Neural progenitor cell (in vitro differentiated cells): ENCODE measurements at regions not wholly inside any gene's neighbourhood (a gene's known extent, or its start where the extent isn't known, plus 50 kb on each side); places are given as distances from the start of the nearest gene placed in this dataset.

ENCODE experiments used
- DNase-seq: peaks from one replicate; pipeline ENCODE4 v3.0.0-alpha.2; 2016; ENCODE audit warnings: low spot score
- H2AFZ ChIP-seq: fragments of 200-600 bp; sonication (generic); replicated peaks from 2 replicates; pipeline ENCODE4 v1.6.1; 2016; ENCODE audit warnings: antibody characterized with exemption
- H3F3A ChIP-seq: fragments of 200-600 bp; sonication (generic); 2 replicates; pipeline ENCODE4 v1.6.1; 2016; ENCODE audit warnings: antibody characterized with exemption, low read depth
- H3K27ac ChIP-seq: fragments of 200-600 bp; sonication (generic); 2 replicates; pipeline ENCODE4 v1.5.1; 2016; ENCODE audit warnings: mild to moderate bottlenecking
- H3K27me3 ChIP-seq: fragments of 200-600 bp; sonication (generic); 2 replicates; pipeline ENCODE4 v1.6.1; 2016; ENCODE audit warnings: mild to moderate bottlenecking, moderate library complexity
- H3K36me3 ChIP-seq: fragments of 200-600 bp; sonication (generic); 2 replicates; pipeline ENCODE4 v1.5.1; 2016
- H3K4me1 ChIP-seq: fragments of 200-600 bp; sonication (generic); 2 replicates; pipeline ENCODE4 v1.6.1; 2016; ENCODE audit warnings: mixed run types
- H3K4me2 ChIP-seq: fragments of 200-600 bp; sonication (generic); 2 replicates; pipeline ENCODE4 v1.6.1; 2016
- H3K4me3 ChIP-seq: fragments of 200-600 bp; sonication (generic); 2 replicates; pipeline ENCODE4 v1.5.1; 2016
- H3K79me2 ChIP-seq: fragments of 200-600 bp; sonication (generic); 2 replicates; pipeline ENCODE4 v1.6.1; 2016; ENCODE audit warnings: low read depth
- H3K9ac ChIP-seq: fragments of 200-600 bp; sonication (generic); 2 replicates; pipeline ENCODE4 v1.6.1; 2016
- H3K9me3 ChIP-seq: fragments of 200-600 bp; sonication (generic); 2 replicates; pipeline ENCODE4 v1.5.1; 2016; ENCODE audit warnings: low read depth
- H4K20me1 ChIP-seq: fragments of 200-600 bp; sonication (generic); 2 replicates; pipeline ENCODE4 v1.6.1; 2016; ENCODE audit warnings: low read depth
- H3K27ac Mint-ChIP-seq: 3 replicates; pipeline ENCODE4 v1.8.0; 2021; ENCODE audit warnings: mixed read lengths
- H3K27me3 Mint-ChIP-seq: 2 replicates; pipeline ENCODE4 v1.8.0; 2022; ENCODE audit warnings: low read depth, mild to moderate bottlenecking, inconsistent platforms, moderate library complexity, mixed read lengths; ENCODE audit not compliant: insufficient read depth
- H3K36me3 Mint-ChIP-seq: 3 replicates; pipeline ENCODE4 v1.8.0; 2021; ENCODE audit warnings: mixed read lengths
- H3K4me1 Mint-ChIP-seq: 3 replicates; pipeline ENCODE4 v1.8.0; 2021; ENCODE audit warnings: mixed read lengths
- H3K4me3 Mint-ChIP-seq: 3 replicates; pipeline ENCODE4 v1.8.0; 2021; ENCODE audit warnings: mild to moderate bottlenecking, moderate library complexity, mixed read lengths
- H3K9me3 Mint-ChIP-seq: 3 replicates; pipeline ENCODE4 v1.8.0; 2020; ENCODE audit warnings: mixed read lengths
- EZH2 ChIP-seq: fragments of 200-600 bp; sonication (generic); IDR thresholded peaks from 2 replicates; pipeline ENCODE4 v1.6.1; 2017; ENCODE audit warnings: antibody characterized with exemption, mild to moderate bottlenecking, moderate library complexity
- EZH2phosphoT487 ChIP-seq: fragments of 200-600 bp; sonication (generic); IDR thresholded peaks from 2 replicates; pipeline ENCODE4 v1.6.1; 2017; ENCODE audit warnings: antibody characterized with exemption
- TF ChIP-seq, protein P1 (sequence below): fragments of 200-600 bp; sonication (generic); IDR thresholded peaks from 2 replicates; pipeline ENCODE4 v1.5.1; 2017; ENCODE audit warnings: antibody characterized with exemption, mild to moderate bottlenecking

DNA sequence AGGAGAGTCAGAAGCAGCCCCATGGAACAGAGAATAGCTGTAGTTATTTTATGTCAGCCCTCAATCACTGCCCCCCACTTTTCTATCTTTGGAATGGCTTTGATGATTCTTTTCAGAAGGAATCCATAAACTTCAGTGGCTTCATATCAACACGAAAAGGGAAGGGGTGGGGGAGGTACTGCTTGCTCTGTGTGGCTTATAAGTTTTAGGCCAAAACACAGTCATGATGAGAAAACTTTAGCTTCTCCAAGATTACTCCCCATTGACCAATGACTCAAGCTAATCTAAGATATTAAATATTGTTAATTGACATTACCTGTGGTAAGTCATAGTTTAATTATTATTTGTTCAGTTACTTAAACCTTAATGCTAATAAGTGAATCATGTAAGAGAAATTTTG is 669.6 kb upstream of the FAM241A start:
- no peaks in the 10 kb centered on the region for H3K27me3 ChIP-seq
- no peaks in the 10 kb centered on the region for H3K36me3 ChIP-seq

GRCh38 chr4:111480510-111480909 is 664.7 kb upstream of the FAM241A start:
- Histone ChIP-seq H3K27me3 (no peaks in the 10 kb centered on the region), H3F3A (no peaks in the 10 kb centered on the region), H3K4me2 (no peak overlapping the region), H3K4me3 (no peak overlapping the region), H3K79me2 (no peaks in the 10 kb centered on the region), H3K36me3 (no peaks in the 10 kb centered on the region), H3K9ac (no peak overlapping the region), H3K4me1 (no peaks in the 10 kb centered on the region), H4K20me1 (no peaks in the 10 kb centered on the region), H2AFZ (no peak overlapping the region), H3K9me3 (no peaks in the 10 kb centered on the region), H3K27ac (no peak overlapping the region)
- Mint-ChIP-seq H3K4me3 (no peak overlapping the region), H3K27ac (no peak overlapping the region), H3K4me1 (no peaks in the 10 kb centered on the region), H3K9me3 (no peaks in the 10 kb centered on the region), H3K36me3 (no peaks in the 10 kb centered on the region), H3K27me3 (no peaks in the 10 kb centered on the region)
- TF ChIP-seq EZH2 = no peak
- TF ChIP-seq EZH2phosphoT487 = no peak
- TF ChIP-seq, protein P1, sequence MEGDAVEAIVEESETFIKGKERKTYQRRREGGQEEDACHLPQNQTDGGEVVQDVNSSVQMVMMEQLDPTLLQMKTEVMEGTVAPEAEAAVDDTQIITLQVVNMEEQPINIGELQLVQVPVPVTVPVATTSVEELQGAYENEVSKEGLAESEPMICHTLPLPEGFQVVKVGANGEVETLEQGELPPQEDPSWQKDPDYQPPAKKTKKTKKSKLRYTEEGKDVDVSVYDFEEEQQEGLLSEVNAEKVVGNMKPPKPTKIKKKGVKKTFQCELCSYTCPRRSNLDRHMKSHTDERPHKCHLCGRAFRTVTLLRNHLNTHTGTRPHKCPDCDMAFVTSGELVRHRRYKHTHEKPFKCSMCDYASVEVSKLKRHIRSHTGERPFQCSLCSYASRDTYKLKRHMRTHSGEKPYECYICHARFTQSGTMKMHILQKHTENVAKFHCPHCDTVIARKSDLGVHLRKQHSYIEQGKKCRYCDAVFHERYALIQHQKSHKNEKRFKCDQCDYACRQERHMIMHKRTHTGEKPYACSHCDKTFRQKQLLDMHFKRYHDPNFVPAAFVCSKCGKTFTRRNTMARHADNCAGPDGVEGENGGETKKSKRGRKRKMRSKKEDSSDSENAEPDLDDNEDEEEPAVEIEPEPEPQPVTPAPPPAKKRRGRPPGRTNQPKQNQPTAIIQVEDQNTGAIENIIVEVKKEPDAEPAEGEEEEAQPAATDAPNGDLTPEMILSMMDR = no peak
- DNase-seq = no peak

More for the DNA sequence above, 669.6 kb upstream of the FAM241A start:
- no peaks in the 10 kb centered on the region for H3K79me2 ChIP-seq
- Mint-ChIP-seq H3K36me3 (no peaks in the 10 kb centered on the region), H3K4me1 (no peaks in the 10 kb centered on the region), H3K4me3 (no peak overlapping the region), H3K27ac (no peak overlapping the region), H3K9me3 (no peaks in the 10 kb centered on the region), H3K27me3 (no peaks in the 10 kb centered on the region)
- H3K9ac ChIP-seq = no peak overlapping the region
- H2AFZ ChIP-seq = no peak overlapping the region
- DNase-seq = no peak
- no peak overlapping the region for H3K4me3 ChIP-seq
- H3K9me3 ChIP-seq = no peaks in the 10 kb centered on the region
- H3K27ac ChIP-seq = no peak overlapping the region
- no peak overlapping the region for H3K4me2 ChIP-seq
- H4K20me1 ChIP-seq = no peaks in the 10 kb centered on the region
- H3F3A ChIP-seq = no peaks in the 10 kb centered on the region
- TF ChIP-seq EZH2phosphoT487 (no peak), EZH2 (no peak)
- TF ChIP-seq, protein P1 = no peak
- no peaks in the 10 kb centered on the region for H3K4me1 ChIP-seq

GRCh38 chr4:111483375-111484169 is 661.7 kb upstream of the FAM241A start:
- Histone ChIP-seq H3K4me2 (no peak overlapping the region), H4K20me1 (no peaks in the 10 kb centered on the region), H3K9ac (no peak overlapping the region), H3K9me3 (no peaks in the 10 kb centered on the region), H3K4me1 (no peaks in the 10 kb centered on the region), H3K27ac (no peak overlapping the region), H3K4me3 (no peak overlapping the region), H2AFZ (no peak overlapping the region), H3K27me3 (no peaks in the 10 kb centered on the region), H3K36me3 (no peaks in the 10 kb centered on the region), H3F3A (no peaks in the 10 kb centered on the region), H3K79me2 (no peaks in the 10 kb centered on the region)
- Mint-ChIP-seq H3K27ac (no peak overlapping the region), H3K36me3 (no peaks in the 10 kb centered on the region), H3K4me3 (no peak overlapping the region), H3K4me1 (no peaks in the 10 kb centered on the region), H3K27me3 (no peaks in the 10 kb centered on the region), H3K9me3 (no peaks in the 10 kb centered on the region)
- TF ChIP-seq, protein P1 = no peak
- TF ChIP-seq EZH2phosphoT487 (no peak), EZH2 (no peak)
- no peak for DNase-seq
